Retinal pigment epithelial cell (primary cell): ENCODE measurements at regions not wholly inside any gene's neighbourhood (a gene's known extent, or its start where the extent isn't known, plus 50 kb on each side); places are given as distances from the start of the nearest gene placed in this dataset.

Experiments used
- DNase-seq: peaks from one replicate; pipeline ENCODE4 v3.0.0-alpha.2; 2010; ENCODE audit warnings: low read depth
- H3K4me3 ChIP-seq: 2 replicates; pipeline ENCODE4 v1.5.1; 2011; ENCODE audit warnings: mild to moderate bottlenecking, low read length, control low read depth, moderate library complexity
- CTCF ChIP-seq: conservative IDR thresholded peaks from 2 replicates; pipeline ENCODE4 v1.5.1; 2011; ENCODE audit warnings: low read depth, low read length, control low read depth, inconsistent platforms

GRCh38 chr3:106088899-106089298 is 220.1 kb upstream of the CBLB start:
- TF ChIP-seq CTCF: no peak
- no peak overlapping the region for H3K4me3 ChIP-seq
- DNase-seq: no peak

DNA sequence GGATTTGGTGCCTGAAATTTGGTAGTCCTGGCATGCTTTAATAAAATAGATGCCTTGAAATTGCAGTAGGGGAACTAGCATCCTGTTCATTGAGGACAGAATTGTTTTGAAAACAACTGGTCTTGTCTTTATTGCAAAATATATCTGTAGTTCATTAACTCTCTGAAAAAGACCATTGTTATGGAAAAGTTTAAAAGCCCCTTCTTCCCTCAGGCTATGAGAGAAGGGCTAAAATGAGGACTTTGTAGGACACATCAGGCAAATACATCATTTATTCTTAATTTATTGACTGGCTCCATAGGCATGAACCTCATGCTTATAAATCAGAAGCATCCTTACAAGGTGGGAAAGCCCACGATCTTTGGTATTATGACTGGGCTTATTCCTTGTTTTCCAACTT is 221.0 kb upstream of the CBLB start:
- no peak for TF ChIP-seq CTCF
- no peak overlapping the region for H3K4me3 ChIP-seq
- no peak for DNase-seq

GRCh38 chr3:106092792-106093191 is 224.0 kb upstream of the CBLB start:
- no peak for TF ChIP-seq CTCF
- no peak for DNase-seq
- H3K4me3 ChIP-seq: no peak overlapping the region

DNA sequence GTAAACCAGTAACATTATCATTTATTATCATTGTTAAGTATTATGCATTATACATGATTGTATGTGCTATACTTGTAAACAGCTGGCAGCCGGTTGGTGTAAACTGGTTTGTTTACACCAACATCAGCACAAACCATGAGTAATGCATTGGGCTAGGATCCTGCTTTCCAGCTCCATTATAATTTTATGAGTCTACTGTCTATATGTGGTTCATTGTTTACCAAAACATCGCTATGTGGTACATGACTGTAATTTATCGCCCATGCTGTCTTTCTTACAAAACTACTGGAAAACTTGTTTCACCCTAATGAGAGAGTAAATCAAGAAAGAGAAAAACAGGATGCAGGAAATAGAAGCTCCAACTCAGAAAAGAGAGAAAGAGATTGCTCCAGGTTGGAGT is 224.8 kb upstream of the CBLB start:
- no peak overlapping the region for H3K4me3 ChIP-seq
- TF ChIP-seq CTCF: no peak
- DNase-seq: no peak

DNA sequence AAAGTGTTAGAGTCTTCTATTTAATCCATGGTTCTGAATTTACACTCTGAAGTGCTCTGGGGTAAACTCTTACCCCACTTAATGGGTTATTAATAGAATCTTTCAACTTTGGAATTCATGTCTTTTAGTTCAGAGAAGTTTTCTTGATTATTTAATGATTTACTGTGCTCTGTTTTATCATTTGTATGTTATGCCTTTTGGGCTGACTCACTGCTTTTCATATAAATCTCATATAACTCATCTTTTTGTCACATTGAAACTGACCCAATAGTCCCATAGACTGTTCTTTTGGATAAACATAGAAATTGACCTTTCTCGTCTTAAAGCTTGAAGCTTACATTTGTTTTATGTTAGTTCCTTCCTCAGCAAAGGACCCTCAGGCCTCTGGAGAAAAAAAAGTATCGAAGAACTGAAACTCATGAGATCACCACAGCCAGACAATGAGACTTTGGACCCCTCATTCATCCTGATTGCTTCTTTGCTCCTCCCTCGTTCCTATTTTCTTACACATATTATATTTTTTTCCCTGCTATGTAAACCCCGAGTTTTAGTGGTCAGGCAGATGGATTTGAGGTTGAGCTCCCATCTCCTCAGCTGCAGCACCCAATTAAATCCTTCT is 229.1 kb upstream of the CBLB start:
- H3K4me3 ChIP-seq: no peak overlapping the region
- no peak for TF ChIP-seq CTCF
- no peak for DNase-seq

- TF ChIP-seq CTCF: no peak
- no peak for DNase-seq
- no peak overlapping the region for H3K4me3 ChIP-seq
These were observed 234.6 kb upstream of the CBLB start for GRCh38 chr3:106103383-106103782.

DNA sequence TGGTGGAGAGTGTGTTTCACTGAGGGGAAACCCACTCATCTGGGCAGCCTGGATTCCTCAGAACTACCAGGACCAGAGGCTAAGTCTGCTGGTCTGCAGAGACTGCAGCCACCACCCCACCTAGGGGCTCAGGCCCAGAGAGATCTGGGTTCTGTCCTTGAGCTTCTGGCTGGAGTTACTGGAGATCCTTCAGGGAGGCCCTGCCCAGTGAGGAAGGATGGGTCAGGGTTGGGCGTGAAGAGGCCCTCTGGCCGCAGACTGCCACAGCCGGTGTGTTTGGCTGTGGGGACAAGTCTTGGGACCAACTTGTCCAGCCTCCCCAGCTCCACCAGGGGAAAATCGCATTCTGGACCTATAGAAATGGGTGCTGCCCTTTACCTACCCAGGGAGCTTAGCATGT is 235.3 kb upstream of the CBLB start:
- no peak overlapping the region for H3K4me3 ChIP-seq
- TF ChIP-seq CTCF: no peak

More for the DNA sequence above, 235.3 kb upstream of the CBLB start:
- DNase-seq: no peak
